ENCODE measurements at regions not wholly inside any gene's neighbourhood (a gene's known extent, or its start where the extent isn't known, plus 50 kb on each side); places are given as distances from the start of the nearest gene placed in this dataset.
A peak's percentile ranks its signal among the peaks of the same experiment; 100 is the strongest.

DNA sequence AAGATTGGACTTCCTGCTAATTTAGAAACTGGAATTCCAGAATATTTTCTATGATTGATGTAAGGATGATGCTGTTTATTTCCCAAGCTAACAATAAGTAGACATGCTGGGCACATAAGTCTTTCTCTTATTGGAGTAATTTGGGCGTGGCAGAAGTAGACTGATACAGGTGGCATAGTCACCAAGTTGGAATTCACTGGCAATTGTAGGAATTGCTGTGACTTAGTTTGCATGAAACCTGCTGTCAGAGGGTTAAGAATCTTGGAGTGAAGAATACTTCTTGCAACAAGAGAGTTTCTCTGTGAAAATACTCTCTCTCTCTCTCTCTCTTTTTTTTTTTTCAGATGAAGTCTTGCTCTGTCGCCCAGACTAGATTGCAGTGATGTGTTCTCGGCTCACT, 569.7 kb downstream of the REEP3 start:
- no peak for DNase-seq (ENCODE audit: low read depth in 2 of 2)
- TF ChIP-seq, protein P1, sequence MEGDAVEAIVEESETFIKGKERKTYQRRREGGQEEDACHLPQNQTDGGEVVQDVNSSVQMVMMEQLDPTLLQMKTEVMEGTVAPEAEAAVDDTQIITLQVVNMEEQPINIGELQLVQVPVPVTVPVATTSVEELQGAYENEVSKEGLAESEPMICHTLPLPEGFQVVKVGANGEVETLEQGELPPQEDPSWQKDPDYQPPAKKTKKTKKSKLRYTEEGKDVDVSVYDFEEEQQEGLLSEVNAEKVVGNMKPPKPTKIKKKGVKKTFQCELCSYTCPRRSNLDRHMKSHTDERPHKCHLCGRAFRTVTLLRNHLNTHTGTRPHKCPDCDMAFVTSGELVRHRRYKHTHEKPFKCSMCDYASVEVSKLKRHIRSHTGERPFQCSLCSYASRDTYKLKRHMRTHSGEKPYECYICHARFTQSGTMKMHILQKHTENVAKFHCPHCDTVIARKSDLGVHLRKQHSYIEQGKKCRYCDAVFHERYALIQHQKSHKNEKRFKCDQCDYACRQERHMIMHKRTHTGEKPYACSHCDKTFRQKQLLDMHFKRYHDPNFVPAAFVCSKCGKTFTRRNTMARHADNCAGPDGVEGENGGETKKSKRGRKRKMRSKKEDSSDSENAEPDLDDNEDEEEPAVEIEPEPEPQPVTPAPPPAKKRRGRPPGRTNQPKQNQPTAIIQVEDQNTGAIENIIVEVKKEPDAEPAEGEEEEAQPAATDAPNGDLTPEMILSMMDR (IDR thresholded peaks at IDR 0.05; ENCODE audit: low read depth, low read length), result no peak
- H3K4me3 ChIP-seq (replicated peaks in 1 of 2; ENCODE audit: low read depth in 2 of 2, low read length in 2 of 2), result no peak overlapping the region

DNA sequence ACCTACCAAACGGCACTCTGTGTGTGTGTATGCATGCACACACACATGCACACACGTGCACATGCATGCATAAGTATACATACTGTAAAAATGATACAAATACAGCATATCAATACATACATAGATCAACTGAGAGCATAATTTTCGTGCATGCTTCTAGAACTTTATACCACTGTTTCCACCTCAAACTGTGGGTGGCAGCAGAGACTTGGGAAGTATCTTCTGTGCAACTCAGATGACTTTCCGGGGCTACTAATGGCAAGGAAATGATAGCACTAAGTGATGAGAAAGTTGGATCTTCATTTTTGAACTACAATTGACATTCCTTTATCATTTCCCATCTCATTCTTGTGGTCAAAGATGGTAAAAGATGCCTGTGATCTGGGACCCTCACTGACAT, 570.7 kb downstream of the REEP3 start:
- TF ChIP-seq, protein P1 (IDR thresholded peaks at IDR 0.05; ENCODE audit: low read depth, low read length), result peak; percentile 22
- no peak overlapping the region for H3K4me3 ChIP-seq (replicated peaks in 1 of 2; ENCODE audit: low read depth in 2 of 2, low read length in 2 of 2)
- peak in 1 of 2 donors; percentile 27 for DNase-seq (ENCODE audit: low read depth in 2 of 2)

DNA sequence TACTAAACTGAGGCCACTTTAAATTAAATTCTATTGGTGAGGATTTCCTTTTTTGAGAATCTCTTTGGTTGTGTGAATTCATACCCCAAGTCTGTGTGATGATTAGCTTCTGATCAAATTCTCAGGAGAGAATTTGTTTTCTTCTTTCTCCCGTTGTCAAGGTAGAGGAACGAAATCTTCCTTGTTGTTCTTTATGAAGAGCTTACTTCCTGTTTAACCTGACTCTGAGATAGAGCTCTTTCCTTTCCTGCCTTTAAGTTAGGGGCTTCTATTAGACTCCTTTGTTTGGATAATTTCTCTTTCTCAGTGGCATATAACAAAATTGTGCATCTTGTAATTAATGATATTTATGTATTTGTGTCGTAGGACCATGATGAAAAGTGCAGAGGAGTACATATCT, 572.1 kb downstream of the REEP3 start:
- H3K4me3 ChIP-seq (replicated peaks in 1 of 2; ENCODE audit: low read depth in 2 of 2, low read length in 2 of 2), result no peak overlapping the region
- no peak for DNase-seq (ENCODE audit: low read depth in 2 of 2)
- TF ChIP-seq, protein P1 (IDR thresholded peaks at IDR 0.05; ENCODE audit: low read depth, low read length), result no peak

DNA sequence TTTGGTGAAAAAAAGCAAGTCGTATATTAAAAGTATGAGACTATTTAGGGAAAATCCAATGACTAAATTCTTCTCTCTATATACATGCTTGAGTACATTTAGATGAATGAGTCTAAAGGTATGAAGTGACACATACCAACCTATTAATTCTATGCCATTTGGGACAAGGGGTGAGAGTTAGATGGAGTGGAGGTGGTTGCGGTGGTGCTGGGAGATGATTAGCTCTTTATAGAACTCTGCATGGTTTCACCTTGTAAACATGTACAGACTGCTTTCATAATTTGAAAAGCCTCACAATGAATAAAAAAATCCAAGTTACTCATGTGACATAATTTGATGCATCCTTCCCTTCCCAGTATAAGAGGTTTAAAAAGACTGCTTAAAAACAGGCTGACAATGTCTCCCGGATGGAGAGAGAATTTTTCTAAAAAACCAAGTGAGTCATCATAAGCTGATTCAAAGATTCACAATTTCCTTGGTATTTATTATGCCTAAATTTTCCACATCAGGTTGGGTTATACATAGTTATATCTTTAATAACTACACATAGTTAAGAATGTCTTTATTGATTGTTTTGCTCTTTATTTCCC, 572.8 kb downstream of the REEP3 start:
- peak in 1 of 2 donors; percentile 37 for DNase-seq (ENCODE audit: low read depth in 2 of 2)
- TF ChIP-seq, protein P1 (IDR thresholded peaks at IDR 0.05; ENCODE audit: low read depth, low read length), result no peak
- H3K4me3 ChIP-seq (replicated peaks in 1 of 2; ENCODE audit: low read depth in 2 of 2, low read length in 2 of 2), result no peak overlapping the region

DNA sequence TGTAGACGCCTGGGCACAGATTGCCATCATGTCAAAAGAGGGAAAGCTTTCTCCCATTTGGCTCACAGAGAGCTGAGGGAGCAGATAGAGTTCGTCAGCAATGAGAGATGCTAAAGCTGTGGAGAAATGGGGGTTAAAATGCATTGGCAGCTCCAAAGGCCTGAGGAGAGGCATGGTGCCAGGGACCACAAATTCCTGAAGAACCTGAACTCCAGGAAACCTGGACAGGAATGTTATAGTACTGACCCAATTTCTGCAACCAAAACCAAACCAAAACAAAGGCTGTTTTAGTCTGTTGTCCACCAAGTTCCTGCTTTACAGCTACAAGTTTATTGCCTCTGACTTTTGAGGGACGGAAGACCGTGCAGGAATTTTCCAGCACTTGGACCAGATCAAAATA, 575.7 kb downstream of the REEP3 start:
- TF ChIP-seq, protein P1 (IDR thresholded peaks at IDR 0.05; ENCODE audit: low read depth, low read length), result no peak
- H3K4me3 ChIP-seq (replicated peaks in 1 of 2; ENCODE audit: low read depth in 2 of 2, low read length in 2 of 2), result no peak overlapping the region
- no peak for DNase-seq (ENCODE audit: low read depth in 2 of 2)

DNA sequence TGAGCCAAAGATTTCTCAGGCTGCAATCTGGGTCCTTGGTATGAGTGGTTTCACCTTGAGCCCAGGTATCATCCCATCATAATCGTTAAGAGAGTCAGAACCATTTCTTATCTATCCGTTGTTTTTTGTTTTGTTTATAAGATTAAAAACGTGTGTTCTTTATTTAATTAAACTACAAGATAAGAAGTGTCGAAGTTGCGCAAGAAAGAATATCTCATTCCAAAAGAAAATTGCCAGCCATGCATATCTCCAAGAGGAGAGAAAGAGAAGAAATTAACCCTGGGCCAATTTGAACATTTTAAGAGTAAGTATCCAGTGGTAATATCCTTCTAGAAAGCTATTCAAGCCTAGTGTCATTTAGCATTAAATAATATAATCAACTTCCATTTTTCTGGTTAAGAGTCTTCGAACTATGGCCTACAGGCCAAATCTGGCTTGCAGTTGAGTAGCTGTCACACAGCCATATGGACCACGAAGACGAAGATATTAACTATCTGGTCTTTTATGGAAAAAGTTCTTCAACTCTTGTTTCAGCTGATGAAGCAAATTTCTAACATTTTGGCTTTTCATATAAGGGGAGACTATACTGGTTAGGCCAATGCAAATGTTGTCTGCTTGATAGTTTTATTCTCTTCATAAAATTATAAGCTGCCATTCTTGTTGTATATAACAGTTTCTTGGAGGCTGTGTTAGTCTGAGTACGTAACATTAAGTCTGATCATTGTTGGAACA, 576.4 kb downstream of the REEP3 start:
- no peak for DNase-seq (ENCODE audit: low read depth in 2 of 2)
- no peak overlapping the region for H3K4me3 ChIP-seq (replicated peaks in 1 of 2; ENCODE audit: low read depth in 2 of 2, low read length in 2 of 2)
- TF ChIP-seq, protein P1 (IDR thresholded peaks at IDR 0.05; ENCODE audit: low read depth, low read length), result no peak
